ENCODE measurements at regions not wholly inside any gene's neighbourhood (a gene's known extent, or its start where the extent isn't known, plus 50 kb on each side); places are given as distances from the start of the nearest gene placed in this dataset.
"Not testable (repeated sequence)": the region's sequence is repeated elsewhere in the genome, so short reads cannot be mapped to it uniquely, and the experiment has no call there.

GRCh38 chr2:14776216-14776615, 143.7 kb downstream of the LRATD1 start:
- no peak for DNase-seq (ENCODE audit: low spot score)
- in situ Hi-C loops (cut with MboI; ENCODE audit: low sequenced_read_pairs, unreplicated experiment), result no loop called here
- no peak for TF ChIP-seq CTCF (IDR thresholded peaks at IDR 0.05; ENCODE audit: borderline replicate concordance, control extremely low read depth, extremely low read depth, insufficient read depth, missing control alignments)

- in situ Hi-C loops (cut with MboI; ENCODE audit: low sequenced_read_pairs, unreplicated experiment), result no loop called here
- TF ChIP-seq CTCF (IDR thresholded peaks at IDR 0.05; ENCODE audit: borderline replicate concordance, control extremely low read depth, extremely low read depth, insufficient read depth, missing control alignments), result no peak
- DNase-seq (ENCODE audit: low spot score), result no peak
These were observed 145.5 kb downstream of the LRATD1 start for GRCh38 chr2:14778015-14778414.

- DNase-seq (ENCODE audit: low spot score), result no peak
- TF ChIP-seq CTCF (IDR thresholded peaks at IDR 0.05; ENCODE audit: borderline replicate concordance, control extremely low read depth, extremely low read depth, insufficient read depth, missing control alignments), result no peak
- in situ Hi-C loops (cut with MboI; ENCODE audit: low sequenced_read_pairs, unreplicated experiment), result no loop called here
These were observed 146.7 kb downstream of the LRATD1 start for GRCh38 chr2:14779252-14779651.

- in situ Hi-C loops (cut with MboI; ENCODE audit: low sequenced_read_pairs, unreplicated experiment), result no loop called here
- DNase-seq (ENCODE audit: low spot score), result no peak
- no peak for TF ChIP-seq CTCF (IDR thresholded peaks at IDR 0.05; ENCODE audit: borderline replicate concordance, control extremely low read depth, extremely low read depth, insufficient read depth, missing control alignments)
These were observed 148.6 kb downstream of the LRATD1 start for GRCh38 chr2:14781142-14781541.

GRCh38 chr2:14788814-14789213, 156.3 kb downstream of the LRATD1 start:
- not testable (repeated sequence) for DNase-seq (ENCODE audit: low spot score)

GRCh38 chr2:14790041-14790640, 157.6 kb downstream of the LRATD1 start:
- TF ChIP-seq CTCF (IDR thresholded peaks at IDR 0.05; ENCODE audit: borderline replicate concordance, control extremely low read depth, extremely low read depth, insufficient read depth, missing control alignments), result no peak
- no peak for DNase-seq (ENCODE audit: low spot score)
- in situ Hi-C loops (cut with MboI; ENCODE audit: low sequenced_read_pairs, unreplicated experiment), result no loop called here

More at GRCh38 chr2:14788814-14789213, 156.3 kb downstream of the LRATD1 start:
- in situ Hi-C loops (cut with MboI; ENCODE audit: low sequenced_read_pairs, unreplicated experiment), result not testable (repeated sequence)

- TF ChIP-seq CTCF (IDR thresholded peaks at IDR 0.05; ENCODE audit: borderline replicate concordance, control extremely low read depth, extremely low read depth, insufficient read depth, missing control alignments), result no peak
- no peak for DNase-seq (ENCODE audit: low spot score)
- in situ Hi-C loops (cut with MboI; ENCODE audit: low sequenced_read_pairs, unreplicated experiment), result no loop called here
These were observed 171.5 kb downstream of the LRATD1 start for GRCh38 chr2:14803994-14804393.
